GM21786 (cell line): ENCODE measurements at regions not wholly inside any gene's neighbourhood (a gene's known extent, or its start where the extent isn't known, plus 50 kb on each side); places are given as distances from the start of the nearest gene placed in this dataset.
A peak's percentile ranks its signal among the peaks of the same experiment; 100 is the strongest.

Experiments used
- ATAC-seq: cut with Tn5 transposase; IDR thresholded peaks from one replicate; pipeline ENCODE4 v1.9.1; 2021; ENCODE audit not compliant: unreplicated experiment

- ATAC-seq: no peak
Measured at GRCh38 chrX:51798701-51799100, 55.5 kb downstream of the GSPT2 start.

GRCh38 chrX:51802917-51803688, 59.9 kb downstream of the GSPT2 start:
- peak; percentile 90 for ATAC-seq

GRCh38 chrX:51803833-51804232, 60.6 kb downstream of the GSPT2 start:
- ATAC-seq: no peak

- ATAC-seq: no peak
Measured at GRCh38 chrX:51804741-51805140, 61.5 kb downstream of the GSPT2 start.

GRCh38 chrX:51813886-51814460, 70.7 kb downstream of the GSPT2 start:
- no peak for ATAC-seq

GRCh38 chrX:51824061-51824460, 69.4 kb upstream of the MAGED1 start:
- ATAC-seq: no peak

GRCh38 chrX:51825436-51825835, 68.0 kb upstream of the MAGED1 start:
- no peak for ATAC-seq

GRCh38 chrX:51834076-51834475, 59.3 kb upstream of the MAGED1 start:
- ATAC-seq: no peak

- no peak for ATAC-seq
Measured at GRCh38 chrX:51836823-51837222, 56.6 kb upstream of the MAGED1 start.

GRCh38 chrX:51837451-51837850, 56.0 kb upstream of the MAGED1 start:
- ATAC-seq: no peak

- ATAC-seq: no peak
Measured at GRCh38 chrX:51837921-51838320, 55.5 kb upstream of the MAGED1 start.
